BE2C (cell line): ENCODE measurements at regions not wholly inside any gene's neighbourhood (a gene's known extent, or its start where the extent isn't known, plus 50 kb on each side); places are given as distances from the start of the nearest gene placed in this dataset.

Source experiments
- DNase-seq: peaks from one replicate; pipeline ENCODE4 v3.0.0-alpha.2; 2020
- H3K27me3 ChIP-seq: fragments of 250-450 bp; sonication (Bioruptor Pico); 2 replicates; pipeline ENCODE4 v1.5.1; 2020; ENCODE audit warnings: mild to moderate bottlenecking
- H3K36me3 ChIP-seq: fragments of 250-450 bp; sonication (Bioruptor Pico); 2 replicates; pipeline ENCODE4 v1.5.1; 2020; ENCODE audit warnings: mild to moderate bottlenecking
- H3K4me1 ChIP-seq: fragments of 250-450 bp; sonication (Bioruptor Pico); 2 replicates; pipeline ENCODE4 v1.5.1; 2020
- H3K4me3 ChIP-seq: 2 replicates; pipeline ENCODE4 v1.5.1; 2011; ENCODE audit warnings: low read depth, low read length
- H3K9me3 ChIP-seq: fragments of 250-450 bp; sonication (Bioruptor Pico); 2 replicates; pipeline ENCODE4 v1.5.1; 2020
- CTCF ChIP-seq: IDR thresholded peaks from 2 replicates; pipeline ENCODE4 v1.5.1; 2012; ENCODE audit warnings: mild to moderate bottlenecking, low read depth, low read length

GRCh38 chr15:80323285-80323684 is 71.3 kb upstream of the CTXND1 start:
- H3K36me3 ChIP-seq, result no peaks in the 10 kb centered on the region
- H3K9me3 ChIP-seq, result no peaks in the 10 kb centered on the region
- peak; percentile 23; the same call in 1 of the 2 replicates for TF ChIP-seq CTCF
- H3K4me3 ChIP-seq, result no peak overlapping the region
- DNase-seq, result no peak
- H3K27me3 ChIP-seq, result 0 out of 2 replicates have a peak, but pooled peaks cover 7% of the 10 kb centered on the region
- H3K4me1 ChIP-seq, result no peaks in the 10 kb centered on the region

GRCh38 chr15:80324545-80325080 is 72.6 kb upstream of the CTXND1 start:
- TF ChIP-seq CTCF, result no peak
- H3K36me3 ChIP-seq, result no peaks in the 10 kb centered on the region
- H3K4me1 ChIP-seq, result no peaks in the 10 kb centered on the region
- no peak for DNase-seq
- no peak overlapping the region for H3K4me3 ChIP-seq
- H3K27me3 ChIP-seq, result 0 out of 2 replicates have a peak, but pooled peaks cover 7% of the 10 kb centered on the region
- no peaks in the 10 kb centered on the region for H3K9me3 ChIP-seq

GRCh38 chr15:80325206-80325605 is 73.2 kb upstream of the CTXND1 start:
- H3K4me3 ChIP-seq, result no peak overlapping the region
- no peaks in the 10 kb centered on the region for H3K9me3 ChIP-seq
- H3K27me3 ChIP-seq, result 0 out of 2 replicates have a peak, but pooled peaks cover 7% of the 10 kb centered on the region
- no peaks in the 10 kb centered on the region for H3K36me3 ChIP-seq
- H3K4me1 ChIP-seq, result no peaks in the 10 kb centered on the region
- TF ChIP-seq CTCF, result no peak
- DNase-seq, result no peak

- DNase-seq, result no peak
- 0 out of 2 replicates have a peak, but pooled peaks cover 6% of the 10 kb centered on the region for H3K27me3 ChIP-seq
- H3K9me3 ChIP-seq, result no peaks in the 10 kb centered on the region
- H3K36me3 ChIP-seq, result no peaks in the 10 kb centered on the region
- TF ChIP-seq CTCF, result no peak
- no peaks in the 10 kb centered on the region for H3K4me1 ChIP-seq
- no peak overlapping the region for H3K4me3 ChIP-seq
These were observed 74.3 kb upstream of the CTXND1 start for GRCh38 chr15:80326270-80326669.

- Histone ChIP-seq H3K9me3 (no peaks in the 10 kb centered on the region), H3K4me1 (no peaks in the 10 kb centered on the region), H3K4me3 (no peak overlapping the region), H3K27me3 (no peaks in the 10 kb centered on the region), H3K36me3 (no peaks in the 10 kb centered on the region; the same call in 1 of the 2 replicates)
- no peak for TF ChIP-seq CTCF
- DNase-seq, result no peak
These were observed 75.7 kb upstream of the ARNT2 start for GRCh38 chr15:80328496-80328895.

- H3K36me3 ChIP-seq, result no peaks in the 10 kb centered on the region; the same call in 1 of the 2 replicates
- H3K4me1 ChIP-seq, result no peaks in the 10 kb centered on the region
- H3K9me3 ChIP-seq, result no peaks in the 10 kb centered on the region
- DNase-seq, result no peak
- no peak overlapping the region for H3K4me3 ChIP-seq
- peaks cover 6% of the 10 kb centered on the region; the same call in 1 of the 2 replicates for H3K27me3 ChIP-seq
- TF ChIP-seq CTCF, result no peak
These were observed 72.2 kb upstream of the ARNT2 start for GRCh38 chr15:80331886-80332406.
